ENCODE measurements at regions not wholly inside any gene's neighbourhood (a gene's known extent, or its start where the extent isn't known, plus 50 kb on each side); places are given as distances from the start of the nearest gene placed in this dataset.

DNA sequence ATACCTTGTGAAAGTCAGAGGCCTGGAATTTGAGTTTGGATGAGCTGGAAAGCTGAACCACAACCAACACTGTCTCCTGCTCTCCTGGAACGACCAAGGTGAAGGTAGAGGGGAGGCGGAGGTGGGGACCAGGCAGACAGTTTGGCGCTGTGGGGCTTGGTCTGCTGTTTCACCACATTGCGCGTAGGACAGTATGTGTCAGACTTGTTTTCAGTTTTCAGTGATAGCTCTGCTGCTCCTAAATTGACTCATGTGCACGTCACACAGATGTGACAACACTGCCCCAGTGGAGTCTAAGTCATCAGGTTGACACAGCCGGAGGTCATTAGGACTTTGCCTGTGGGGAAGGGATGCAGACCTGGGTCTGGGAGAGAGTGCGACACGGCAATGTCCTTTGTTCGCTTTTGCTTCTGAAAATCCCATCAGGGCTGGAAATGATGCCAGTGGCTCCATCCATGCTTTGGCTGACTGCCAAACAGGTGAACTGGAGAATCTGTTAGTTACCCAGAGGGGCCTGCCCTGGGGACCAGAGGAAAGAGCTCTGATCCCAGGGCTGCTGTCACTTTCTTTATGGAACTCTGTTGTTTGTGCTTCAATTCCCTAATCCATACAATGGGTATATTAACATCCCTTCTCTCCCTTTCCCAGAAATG, 255.5 kb downstream of the CDC5L start:
- peak; percentile 34 for DNase-seq

DNA sequence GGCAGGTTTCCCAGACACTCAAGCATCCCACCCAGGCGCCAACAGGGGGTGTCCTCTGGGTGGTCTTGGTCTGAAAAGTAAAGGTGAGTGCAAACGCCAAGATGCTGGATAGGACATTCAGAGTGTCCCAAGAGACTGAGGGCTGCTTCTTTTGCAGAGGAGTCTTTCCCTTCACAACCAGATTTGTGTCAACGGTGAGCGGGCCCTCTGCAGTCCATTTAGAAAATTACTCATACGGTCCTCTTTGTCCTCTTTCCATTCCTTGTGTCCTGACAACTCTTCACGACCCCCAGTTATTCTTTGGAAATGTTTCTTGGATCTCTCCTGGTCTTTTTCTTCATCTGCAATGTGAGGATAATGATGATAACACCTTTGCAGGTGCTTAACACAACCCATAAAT, 257.8 kb downstream of the CDC5L start:
- DNase-seq, result no peak

DNA sequence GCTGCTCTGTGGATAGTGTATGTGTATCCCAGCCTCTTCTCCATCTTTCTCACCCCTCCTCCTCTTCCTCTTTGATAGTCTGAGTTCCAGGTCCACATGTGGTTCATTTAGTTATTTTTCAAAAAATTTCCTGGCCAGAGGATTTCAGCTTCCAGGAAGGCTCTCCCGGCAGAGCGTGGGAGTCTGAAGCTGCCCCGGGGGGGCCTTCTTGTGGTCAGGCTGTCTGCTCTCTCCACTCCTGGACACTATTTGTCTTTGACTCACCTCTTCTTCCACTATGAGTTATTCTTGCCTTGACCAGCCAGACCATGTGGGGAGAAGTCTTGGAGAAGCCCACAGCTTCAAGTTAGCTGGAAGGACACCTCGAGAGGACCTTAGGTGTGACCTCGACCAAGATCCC, 258.8 kb downstream of the CDC5L start:
- DNase-seq, result no peak

DNA sequence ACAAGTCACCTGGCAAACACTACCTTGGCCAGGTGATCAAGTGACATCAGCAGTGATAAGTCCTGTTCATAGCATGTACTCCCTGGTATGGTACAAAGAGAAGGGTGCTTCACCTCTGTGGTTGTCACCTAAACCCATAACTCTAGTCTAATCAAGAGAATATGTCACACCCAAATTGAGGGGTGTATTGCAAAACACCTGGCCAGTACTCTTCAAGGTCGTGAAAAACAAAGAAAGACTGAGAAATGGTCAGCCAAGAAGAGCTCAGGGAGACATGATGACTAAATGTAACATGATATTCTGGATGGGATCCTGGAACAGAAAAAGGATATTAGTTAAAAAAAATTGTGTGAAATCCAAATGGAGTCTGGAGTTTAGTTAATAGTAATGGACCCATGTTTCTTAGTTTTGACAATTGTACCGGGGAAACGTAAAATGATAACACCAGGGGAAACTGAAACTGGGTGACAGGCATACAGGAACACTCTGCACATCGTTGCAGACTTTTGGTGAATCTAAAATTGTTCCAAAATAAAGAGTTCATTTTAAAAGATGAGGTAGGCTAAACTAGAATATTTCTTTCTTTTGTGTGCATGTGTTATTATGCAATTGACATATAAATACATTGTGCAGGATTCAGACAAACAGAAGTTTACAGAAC, 262.0 kb downstream of the CDC5L start:
- no peak for DNase-seq

DNA sequence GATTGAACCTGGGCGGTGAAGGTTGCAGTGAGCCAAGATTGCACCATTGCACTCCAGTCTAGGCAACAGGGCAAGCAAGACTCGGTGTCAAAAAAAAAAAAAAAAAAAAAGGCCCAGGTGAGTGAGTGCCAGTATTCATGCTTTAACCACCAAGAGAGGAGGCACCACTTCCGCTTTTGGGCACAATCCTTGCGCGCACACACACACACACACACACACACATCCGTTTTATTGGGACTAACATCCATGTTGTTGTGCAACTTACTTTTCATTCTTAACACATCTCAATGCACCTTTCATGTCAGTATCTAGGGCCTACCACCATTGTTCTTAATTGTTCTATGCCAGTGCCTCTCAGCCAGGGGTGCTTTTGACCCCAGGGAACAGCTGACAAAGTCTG, 263.0 kb downstream of the CDC5L start:
- no peak for DNase-seq

DNA sequence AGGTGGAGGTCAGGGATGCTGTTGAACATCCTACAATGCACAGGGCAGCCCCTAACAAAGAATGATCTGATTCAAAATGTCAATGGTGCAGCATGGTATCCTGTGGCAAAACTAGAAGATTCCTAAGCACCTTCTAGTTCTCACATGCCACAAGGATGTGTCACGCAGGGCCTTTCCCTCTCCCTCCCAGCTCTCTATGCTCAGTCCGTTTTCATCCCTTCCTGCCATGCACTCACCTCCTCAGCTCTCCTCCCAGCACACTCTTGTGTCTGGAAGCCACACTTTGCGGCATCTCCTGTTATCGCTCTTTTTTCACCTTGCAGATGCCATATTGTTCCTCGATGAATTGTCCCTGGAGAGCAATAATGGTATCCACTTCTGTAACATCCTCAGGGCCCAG, 263.4 kb downstream of the CDC5L start:
- DNase-seq, result no peak

DNA sequence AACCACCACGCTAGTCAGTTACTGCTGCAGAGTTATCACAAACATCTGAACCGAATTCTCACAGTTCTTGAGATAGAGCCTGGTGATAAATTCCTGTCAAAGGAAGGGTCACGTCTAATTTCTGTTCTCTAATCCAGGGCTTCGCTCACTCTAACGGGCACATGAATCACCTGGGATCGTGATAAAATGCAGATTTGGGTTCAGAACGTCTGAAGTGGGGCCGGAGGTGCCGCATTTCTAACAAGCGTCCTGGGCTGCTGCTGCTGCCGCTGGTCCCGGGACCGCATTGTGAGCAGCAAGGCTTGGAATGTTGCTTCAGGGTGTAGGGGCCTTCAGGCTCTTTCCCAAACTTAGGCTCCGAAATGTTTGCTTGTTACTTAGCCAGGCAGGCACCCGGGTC, 264.1 kb downstream of the CDC5L start:
- no peak for DNase-seq

DNA sequence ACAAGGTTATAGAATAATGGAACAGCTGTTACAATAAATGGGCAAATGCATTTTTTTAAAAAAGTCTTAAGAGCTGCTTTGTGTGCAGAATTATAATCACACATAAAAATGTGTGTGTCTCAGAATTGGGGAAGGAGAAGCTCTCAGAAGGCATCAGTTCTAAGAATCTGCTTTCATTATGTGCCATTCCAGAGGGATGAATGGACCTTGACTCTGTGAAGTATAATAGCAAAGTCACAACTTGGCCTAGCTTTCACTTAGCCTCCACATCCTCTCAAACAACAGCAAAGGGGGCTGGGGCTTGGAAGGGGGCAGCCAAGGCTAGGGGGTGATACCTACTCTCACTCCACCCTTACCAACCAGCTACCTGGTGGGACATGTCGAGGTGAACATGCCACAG, 265.0 kb downstream of the CDC5L start:
- DNase-seq, result no peak

DNA sequence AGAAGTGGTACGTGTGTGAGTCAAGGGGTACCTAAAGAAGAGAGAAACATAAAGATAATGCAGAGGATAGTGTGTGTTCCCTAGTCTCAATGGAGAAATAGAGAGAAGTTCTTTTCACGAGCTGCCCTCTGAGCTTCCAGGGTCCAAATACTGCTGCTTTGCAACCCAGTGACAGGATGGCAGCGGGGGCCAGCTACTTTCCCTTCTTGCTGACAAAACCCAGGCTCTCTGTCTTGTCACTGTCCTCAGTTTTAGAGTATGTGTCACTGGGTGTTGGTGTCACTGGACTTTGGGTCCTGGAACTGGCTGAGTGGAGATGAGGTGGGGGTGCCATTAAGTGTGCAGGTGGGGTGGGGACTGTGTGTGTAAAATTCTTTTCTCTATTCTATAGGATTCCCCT, 265.6 kb downstream of the CDC5L start:
- no peak for DNase-seq

DNA sequence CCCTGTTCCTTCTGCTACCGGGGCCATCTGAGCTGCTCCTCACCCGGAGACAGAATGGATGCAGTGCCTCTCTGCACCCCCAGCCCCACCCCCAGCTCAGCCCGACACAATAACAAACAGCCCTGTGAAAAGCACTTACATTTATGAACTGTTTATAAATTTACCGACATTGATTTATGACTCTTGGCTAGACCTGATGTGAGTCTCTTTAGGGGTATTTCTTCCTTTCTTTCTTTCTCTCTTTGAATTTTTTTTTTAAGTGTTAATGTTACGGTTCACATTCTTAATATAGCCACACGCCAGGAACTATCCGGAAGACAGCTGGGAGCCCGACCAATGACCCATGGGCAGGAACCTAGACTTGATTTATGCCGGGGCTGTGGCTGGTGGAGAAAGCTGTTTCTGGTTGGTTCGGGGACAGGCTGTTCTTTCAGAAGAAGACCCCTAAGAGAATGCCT, 266.3 kb downstream of the CDC5L start:
- DNase-seq, result no peak

DNA sequence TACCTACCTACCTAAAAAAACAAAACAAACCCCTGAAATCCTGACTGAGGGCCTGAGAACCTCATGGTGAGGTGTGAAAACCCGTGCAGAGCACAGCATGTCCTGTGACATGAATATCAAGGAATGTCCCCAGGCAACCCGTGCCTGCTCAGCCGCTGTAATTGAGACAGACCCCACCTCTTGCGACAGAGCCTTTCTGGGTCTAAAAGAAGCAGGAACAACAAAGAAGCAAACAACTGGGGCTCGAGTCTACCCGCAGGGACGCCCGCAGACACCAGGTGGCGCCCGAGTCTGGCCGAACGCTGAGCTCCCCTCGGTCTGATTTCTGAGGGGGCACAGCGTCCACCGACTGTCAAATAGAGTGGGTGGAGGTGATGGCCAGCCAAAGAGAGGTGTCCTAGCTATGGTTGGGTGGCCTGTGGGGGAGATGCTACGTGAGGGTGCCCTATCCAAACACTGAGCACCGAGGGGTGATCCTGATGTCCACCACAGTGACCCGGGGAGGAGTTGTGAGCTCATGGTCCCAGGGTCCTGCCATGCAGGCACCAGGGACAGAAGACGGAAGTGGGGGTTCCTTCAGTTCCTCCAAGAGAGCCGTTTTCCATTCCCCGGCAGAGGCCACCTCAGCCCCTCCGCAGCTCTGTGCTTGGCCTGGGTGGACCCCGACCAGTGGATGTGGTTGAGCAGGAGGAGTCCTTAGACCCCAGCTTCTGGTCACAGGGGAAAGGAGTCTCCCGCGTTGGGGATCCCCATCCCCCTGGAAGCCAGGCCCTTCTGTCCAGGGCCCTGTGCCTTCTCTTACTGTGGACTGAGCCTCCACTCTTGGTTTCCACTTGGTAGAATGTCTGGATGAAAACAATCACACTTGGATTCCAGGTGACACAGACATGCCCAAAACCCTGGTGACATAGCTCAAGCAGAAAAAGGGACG, 268.2 kb downstream of the CDC5L start:
- peak; percentile 63 for DNase-seq

DNA sequence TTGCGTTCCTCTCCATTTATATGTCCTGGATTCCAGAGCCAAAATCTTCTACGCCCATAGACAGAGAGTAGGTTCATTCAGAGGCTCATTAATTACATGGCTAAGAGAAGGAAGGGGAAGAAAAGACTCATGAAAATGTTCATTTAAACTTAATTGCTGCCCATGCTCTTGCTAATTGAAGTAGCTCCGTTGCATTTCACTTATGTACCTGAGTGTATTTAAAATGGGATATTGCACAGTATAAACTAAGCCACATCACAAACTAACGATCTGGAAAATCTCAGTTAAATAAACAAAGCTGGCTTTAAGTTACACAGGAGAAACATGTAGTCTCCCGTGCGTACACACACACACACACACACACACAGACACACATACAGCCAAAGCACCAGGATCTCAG, 269.2 kb downstream of the CDC5L start:
- no peak for DNase-seq

DNA sequence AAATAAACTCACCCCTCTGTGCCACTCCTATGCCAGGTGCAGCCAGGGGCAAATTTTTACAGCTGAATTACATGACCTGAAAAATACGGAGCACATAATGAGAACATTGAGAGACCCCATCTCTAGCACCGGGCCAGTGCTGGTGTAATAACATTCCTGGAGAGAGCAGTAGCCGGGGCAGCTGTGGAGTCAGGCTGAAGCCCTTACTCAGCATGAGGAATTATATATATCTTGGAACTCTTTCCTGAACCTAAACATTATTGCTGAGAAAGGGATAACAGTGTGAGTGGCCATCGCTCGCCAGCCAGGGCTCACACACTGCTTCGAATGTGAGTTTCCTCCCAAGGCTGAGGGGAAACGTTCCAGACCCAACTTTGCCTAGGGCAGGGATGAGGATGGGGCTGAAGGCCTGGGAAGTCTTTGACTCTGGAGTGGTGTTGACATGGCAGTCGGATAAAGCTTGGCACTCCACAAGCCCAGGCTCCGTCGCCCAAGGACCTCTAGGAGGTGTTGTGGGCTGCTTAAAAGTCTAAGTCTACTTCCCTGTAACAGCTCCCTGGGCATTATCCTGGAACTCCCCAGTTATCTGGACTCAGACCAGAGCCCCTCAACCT, 269.8 kb downstream of the CDC5L start:
- no peak for DNase-seq

DNA sequence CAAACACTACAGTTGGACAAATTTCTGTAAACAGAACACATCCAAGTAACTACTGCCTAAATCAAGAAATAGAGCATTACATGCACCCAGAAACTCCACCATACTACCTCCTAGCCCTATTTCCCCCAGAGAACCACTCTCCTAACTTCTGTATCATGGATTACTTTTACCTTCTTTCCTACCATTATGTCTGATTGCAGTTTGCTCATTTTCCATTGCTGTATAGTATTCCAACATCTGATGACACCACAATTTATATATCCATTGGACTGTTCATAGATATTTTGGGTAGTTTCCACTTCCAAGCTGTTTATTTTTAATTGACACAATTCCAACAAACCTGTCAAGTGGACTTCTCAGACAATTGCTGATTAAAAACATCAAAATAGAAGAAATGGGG, 271.1 kb downstream of the CDC5L start:
- DNase-seq, result no peak

DNA sequence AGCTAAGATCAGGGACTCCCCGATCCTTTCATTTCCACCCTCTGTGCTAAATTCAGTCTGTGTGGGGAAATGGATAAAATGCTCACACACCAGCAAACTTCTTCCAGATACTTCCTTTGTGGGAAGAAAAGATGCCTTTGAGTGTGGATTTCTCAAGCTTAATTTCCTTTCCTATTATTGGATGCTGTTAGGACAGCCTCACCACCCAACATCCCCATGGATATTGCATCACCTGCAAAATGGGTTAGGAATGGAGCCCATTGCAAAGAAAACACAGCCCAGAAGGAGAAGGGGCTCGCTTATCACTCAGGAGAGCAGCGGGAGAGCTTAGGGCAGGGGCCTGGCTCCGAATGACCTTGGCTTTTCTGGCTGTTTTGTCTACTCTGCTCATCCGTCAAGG, 272.2 kb downstream of the CDC5L start:
- no peak for DNase-seq

DNA sequence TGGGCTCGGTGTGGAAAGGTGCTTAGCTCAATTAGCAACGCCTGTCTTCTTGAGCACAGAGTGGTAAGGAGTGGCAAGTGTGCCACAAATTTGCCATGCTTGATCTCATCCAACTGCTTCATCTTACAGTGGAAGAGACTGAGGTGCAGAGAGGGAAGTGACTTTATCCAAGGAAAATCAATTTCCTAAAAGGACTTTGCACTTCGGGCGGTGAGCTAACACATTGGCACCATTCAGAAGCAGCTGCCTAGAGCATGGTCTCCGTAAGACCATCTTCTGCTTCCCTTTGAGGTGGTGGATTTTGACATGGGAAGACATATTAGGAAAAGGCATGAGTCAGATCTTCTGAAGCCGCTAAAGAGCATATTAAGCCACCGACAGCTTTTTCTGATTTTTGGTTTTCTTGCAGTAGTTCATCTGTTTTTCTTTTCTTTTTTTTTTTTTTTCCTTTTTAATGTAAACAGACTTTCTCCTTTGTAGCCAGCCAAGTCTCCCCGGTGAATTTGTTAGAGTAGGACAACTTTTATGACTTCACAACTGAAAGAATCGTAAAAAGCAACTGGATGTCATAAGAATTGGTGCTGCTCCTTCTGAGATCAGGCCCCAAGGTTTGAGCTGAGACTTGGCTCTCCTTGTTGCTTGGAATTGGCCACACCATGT, 273.2 kb downstream of the CDC5L start:
- DNase-seq, result no peak

DNA sequence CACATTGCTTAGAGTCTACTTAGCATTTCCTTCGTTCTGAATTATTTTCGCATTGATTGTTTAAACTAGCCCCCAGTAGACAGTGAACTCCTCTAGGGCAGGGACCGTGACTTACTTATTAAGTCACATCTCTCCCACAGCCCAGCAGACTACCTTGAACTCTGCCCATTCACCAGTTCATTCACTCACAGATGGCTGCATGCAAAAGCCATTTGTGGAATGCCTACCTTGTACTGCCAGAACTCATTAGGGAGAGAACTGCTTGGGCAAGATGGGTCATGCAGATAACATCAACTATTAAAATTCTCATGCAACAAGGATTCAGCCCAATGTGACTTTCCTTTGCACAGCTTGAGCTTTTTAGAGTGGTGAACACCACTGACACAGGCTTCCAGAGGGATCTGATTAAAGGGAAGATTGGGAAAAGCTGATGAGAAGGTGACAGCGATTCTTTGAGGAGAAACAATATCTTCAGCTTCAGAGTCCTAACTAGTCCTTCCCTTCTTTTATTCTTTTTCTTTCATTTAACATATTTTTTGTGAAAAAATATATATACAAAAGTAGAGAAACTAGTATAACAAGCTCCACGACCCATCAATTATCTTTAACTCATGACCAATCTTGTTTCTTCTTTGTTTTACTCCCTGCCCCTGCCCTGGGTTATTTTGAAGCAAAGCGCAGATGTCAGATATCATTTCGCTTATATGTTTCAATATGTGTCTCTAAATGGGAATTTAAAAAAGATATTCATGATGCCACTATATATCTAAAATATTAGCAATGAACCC, 273.9 kb downstream of the CDC5L start:
- no peak for DNase-seq

DNA sequence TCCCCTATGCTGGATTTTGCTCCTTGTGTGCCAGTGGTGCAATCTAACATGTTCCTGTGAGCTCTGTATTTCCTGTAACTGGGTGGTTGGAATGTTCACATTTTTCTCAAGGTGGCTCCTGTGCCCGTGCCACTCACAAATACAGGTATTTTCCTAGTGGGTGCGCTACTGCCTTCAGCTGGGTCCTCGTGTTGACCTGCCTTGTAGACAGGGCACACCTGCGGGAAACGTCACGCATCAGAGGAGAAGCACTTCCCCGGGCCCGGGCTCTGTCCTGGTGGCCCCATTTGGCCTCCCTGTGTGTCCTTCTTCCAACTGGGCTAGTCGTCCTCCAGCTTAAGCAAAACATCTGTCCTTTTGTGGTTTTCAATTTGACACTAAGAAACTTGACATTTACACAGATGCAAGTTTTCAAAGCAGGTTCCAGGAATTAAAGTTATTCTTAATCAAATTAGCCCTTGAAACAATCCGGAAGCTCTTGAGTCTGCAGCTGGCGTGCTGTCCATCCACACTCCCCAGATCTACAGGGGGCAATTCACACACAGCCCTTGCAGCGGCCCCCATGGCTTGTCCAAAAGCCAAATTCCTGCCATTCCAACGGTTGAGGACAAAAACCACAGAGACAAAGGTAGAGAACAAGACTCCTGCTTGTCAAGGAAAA, 275.1 kb downstream of the CDC5L start:
- no peak for DNase-seq

DNA sequence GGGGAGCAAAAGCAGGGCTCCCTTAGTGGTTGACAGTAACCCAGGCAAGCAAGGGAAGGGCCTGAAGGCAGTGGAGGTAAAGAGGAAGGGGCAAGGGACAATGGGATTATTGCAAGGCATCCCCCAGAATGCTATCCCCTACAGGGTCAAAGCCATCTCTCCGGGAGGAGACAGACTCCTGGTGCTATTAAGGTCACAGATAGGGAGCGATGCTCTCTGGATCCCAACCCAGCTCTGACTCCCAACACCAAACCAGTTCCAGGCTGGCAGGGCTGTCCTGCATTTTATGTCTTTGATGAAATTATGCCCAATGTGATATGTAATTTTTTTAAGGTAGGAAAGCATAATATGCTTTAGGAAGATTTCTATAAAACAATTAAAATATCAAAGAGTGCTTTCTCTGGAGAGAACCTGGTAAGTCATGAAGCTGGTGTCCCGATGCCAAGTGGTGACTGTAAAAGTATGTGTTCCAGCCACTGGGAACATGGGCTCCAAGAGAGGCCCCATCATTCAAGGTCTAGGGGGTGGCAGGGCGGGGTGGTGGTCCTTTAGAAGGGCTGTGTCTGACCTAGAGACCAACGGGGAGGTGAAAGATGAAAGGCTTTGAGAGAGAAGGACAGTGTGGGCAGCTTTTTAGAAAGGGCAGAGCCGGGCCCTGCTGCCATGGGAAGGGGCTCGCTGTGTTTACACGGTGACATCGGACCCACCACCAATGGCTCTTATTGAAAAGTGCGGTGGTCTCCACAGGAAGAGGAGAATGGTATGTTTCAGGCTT, 276.5 kb downstream of the CDC5L start:
- no peak for DNase-seq

DNA sequence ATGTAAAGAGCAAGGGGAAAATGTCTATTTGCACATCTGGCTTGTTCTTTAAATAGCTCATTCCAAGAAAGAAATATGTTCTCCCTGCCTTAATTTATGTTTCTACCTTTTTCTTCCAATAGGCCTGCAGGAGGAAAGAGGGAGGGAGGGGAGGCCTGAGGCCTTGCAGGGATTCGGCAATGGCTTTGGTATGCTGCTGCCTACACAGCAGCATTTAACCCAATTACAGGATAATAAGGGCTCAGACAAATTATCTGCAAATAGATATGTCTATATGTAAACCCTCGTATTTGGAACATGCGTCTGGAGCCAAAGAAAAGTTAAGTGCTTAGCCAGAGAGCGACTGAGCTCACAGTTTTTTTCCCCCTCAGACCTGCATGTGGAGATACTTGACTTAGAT, 277.2 kb downstream of the CDC5L start:
- DNase-seq, result no peak

DNA sequence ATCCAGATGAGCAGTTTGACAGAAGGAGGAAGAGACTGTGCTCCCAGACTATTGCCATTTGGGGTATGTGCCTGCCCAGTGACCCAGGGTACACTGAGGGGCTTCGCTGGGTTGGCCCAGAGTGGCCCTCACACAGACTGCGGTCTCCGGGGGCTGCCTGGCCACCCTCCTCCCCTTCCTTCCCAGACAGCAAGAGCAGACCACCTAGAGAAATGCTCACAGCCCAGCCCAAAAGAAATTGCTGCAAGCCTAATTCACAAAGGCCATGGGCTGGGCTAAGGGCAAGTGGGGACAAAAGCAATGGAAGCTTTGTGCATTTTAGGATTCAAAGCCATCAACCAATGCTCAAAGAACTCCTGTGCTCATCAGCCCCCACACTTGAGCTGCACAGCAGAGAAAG, 277.6 kb downstream of the CDC5L start:
- DNase-seq, result no peak
